GM23338 (cell line): ENCODE measurements at regions not wholly inside any gene's neighbourhood (a gene's known extent, or its start where the extent isn't known, plus 50 kb on each side); places are given as distances from the start of the nearest gene placed in this dataset.

Source experiments
- EZH2 ChIP-seq: fragments of 200-600 bp; sonication (generic); IDR thresholded peaks from one replicate; pipeline ENCODE4 v1.8.0; 2017; ENCODE audit warnings: antibody characterized with exemption, mild to moderate bottlenecking, low read depth; ENCODE audit not compliant: unreplicated experiment
- TF ChIP-seq, protein P1 (sequence below), 2 experiments: fragments of 200-600 bp in 1 of 2; sonication (generic) in 1 of 2; conservative IDR thresholded peaks; 2 replicates each; pipeline versions ENCODE4 v1.5.1 to v1.6.1; 2016 to 2017; ENCODE audit warnings: antibody characterized with exemption in 2 of 2, low read depth in 2 of 2, mild to moderate bottlenecking in 2 of 2, moderate library complexity in 1 of 2

DNA sequence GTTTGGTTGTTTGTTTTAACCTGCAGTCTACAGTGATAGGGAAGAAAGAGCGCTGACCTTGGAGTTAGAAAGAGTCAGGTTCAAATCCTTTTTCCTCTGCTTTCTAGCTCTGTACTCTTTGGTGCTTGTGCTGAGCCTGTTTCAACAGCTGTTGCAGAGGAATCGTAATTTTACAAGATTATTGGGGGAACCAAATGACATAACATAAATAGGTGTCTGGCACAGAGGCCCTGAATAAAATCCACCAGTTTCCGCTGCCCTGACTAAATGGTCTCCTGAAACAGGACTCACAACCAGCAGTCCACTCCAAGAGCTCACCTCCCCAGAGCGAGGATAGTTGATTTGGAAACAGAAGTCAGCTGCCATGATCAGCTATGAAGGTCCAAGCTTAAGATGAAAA, 125.0 kb upstream of the CDC42EP3 start:
- no peak for TF ChIP-seq EZH2
- TF ChIP-seq, protein P1, sequence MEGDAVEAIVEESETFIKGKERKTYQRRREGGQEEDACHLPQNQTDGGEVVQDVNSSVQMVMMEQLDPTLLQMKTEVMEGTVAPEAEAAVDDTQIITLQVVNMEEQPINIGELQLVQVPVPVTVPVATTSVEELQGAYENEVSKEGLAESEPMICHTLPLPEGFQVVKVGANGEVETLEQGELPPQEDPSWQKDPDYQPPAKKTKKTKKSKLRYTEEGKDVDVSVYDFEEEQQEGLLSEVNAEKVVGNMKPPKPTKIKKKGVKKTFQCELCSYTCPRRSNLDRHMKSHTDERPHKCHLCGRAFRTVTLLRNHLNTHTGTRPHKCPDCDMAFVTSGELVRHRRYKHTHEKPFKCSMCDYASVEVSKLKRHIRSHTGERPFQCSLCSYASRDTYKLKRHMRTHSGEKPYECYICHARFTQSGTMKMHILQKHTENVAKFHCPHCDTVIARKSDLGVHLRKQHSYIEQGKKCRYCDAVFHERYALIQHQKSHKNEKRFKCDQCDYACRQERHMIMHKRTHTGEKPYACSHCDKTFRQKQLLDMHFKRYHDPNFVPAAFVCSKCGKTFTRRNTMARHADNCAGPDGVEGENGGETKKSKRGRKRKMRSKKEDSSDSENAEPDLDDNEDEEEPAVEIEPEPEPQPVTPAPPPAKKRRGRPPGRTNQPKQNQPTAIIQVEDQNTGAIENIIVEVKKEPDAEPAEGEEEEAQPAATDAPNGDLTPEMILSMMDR (conservative IDR thresholded peaks at IDR 0.05; ENCODE audit: low read depth in 2 of 2) = no peak
